SK-N-SH (cell line): ENCODE measurements at regions not wholly inside any gene's neighbourhood (a gene's known extent, or its start where the extent isn't known, plus 50 kb on each side); places are given as distances from the start of the nearest gene placed in this dataset.

Experiments used
- CTCF ChIA-PET: fragments of 300-600, 350-600 bp; formaldehyde crosslinking; extraction: SDS; loops from one replicate; lab custom pipeline; 2021; lab: Yijun Ruan, JAX
- POLR2A ChIA-PET: fragments of 350-600 bp; sonication (Branson Sonifier 250); formaldehyde crosslinking; extraction: SDS; loops from one replicate; lab custom pipeline; 2020; ENCODE audit warnings: antibody characterized with exemption, inconsistent platforms; lab: Yijun Ruan, JAX
- DNase-seq: peaks from one replicate; pipeline ENCODE4 v3.0.0; 2012
- H2AFZ ChIP-seq: fragments of 200-600 bp; sonication (generic); 2 replicates; pipeline ENCODE4 v1.8.1; 2016; ENCODE audit warnings: antibody characterized with exemption, mild to moderate bottlenecking, low read depth
- H3F3A ChIP-seq: fragments of 200-600 bp; sonication (generic); replicated peaks from 2 replicates; pipeline ENCODE3; 2016; ENCODE audit warnings: antibody characterized with exemption, mild to moderate bottlenecking; ENCODE audit not compliant: insufficient read depth
- H3K27ac ChIP-seq, 2 experiments: fragments of 200-500 bp in 1 of 2; fragments of 200-600 bp in 1 of 2; sonication (Bioruptor generic) in 1 of 2; sonication (generic), shearing (Covaris generic) in 1 of 2; 2 replicates each; pipeline versions ENCODE4 v1.5.1 to v1.6.1; 2014 to 2016; ENCODE audit warnings: low read depth in 2 of 2, inconsistent platforms in 1 of 2, low read length in 1 of 2, mild to moderate bottlenecking in 1 of 2, mixed read lengths in 1 of 2
- H3K27me3 ChIP-seq: fragments of 200-600 bp; sonication (generic), shearing (Covaris generic); 2 replicates; pipeline ENCODE4 v1.6.1; 2016; ENCODE audit warnings: mixed run types; ENCODE audit not compliant: insufficient read depth
- H3K36me3 ChIP-seq, 2 experiments: fragments of 200-500 bp in 1 of 2; fragments of 200-600 bp in 1 of 2; sonication (Bioruptor generic) in 1 of 2; sonication (generic) in 1 of 2; replicated peaks in 1 of 2; 2 replicates each; pipeline versions ENCODE3 to v1.5.1; 2014 to 2016; ENCODE audit warnings: low read length in 1 of 2, mild to moderate bottlenecking in 1 of 2; ENCODE audit not compliant: insufficient read depth in 2 of 2, control insufficient read depth in 1 of 2
- H3K4me1 ChIP-seq, 2 experiments: fragments of 200-500 bp in 1 of 2; fragments of 200-600 bp in 1 of 2; sonication (Bioruptor generic) in 1 of 2; sonication (generic), shearing (Covaris generic) in 1 of 2; 2 replicates each; pipeline versions ENCODE4 v1.5.1 to v1.6.1; 2014 to 2016; ENCODE audit warnings: low read depth in 1 of 2, low read length in 1 of 2, mixed run types in 1 of 2; ENCODE audit not compliant: insufficient read depth in 2 of 2, control insufficient read depth in 1 of 2
- H3K4me2 ChIP-seq: fragments of 200-600 bp; sonication (generic), shearing (Covaris generic); 2 replicates; pipeline ENCODE4 v1.6.1; 2017; ENCODE audit warnings: mixed run types
- H3K4me3 ChIP-seq, 2 experiments: fragments of 200-500 bp in 1 of 2; fragments of 200-600 bp in 1 of 2; sonication (Bioruptor generic) in 1 of 2; sonication (generic), shearing (Covaris generic) in 1 of 2; 2 replicates each; pipeline versions ENCODE4 v1.5.1 to v1.8.1; 2014 to 2016; ENCODE audit warnings: low read depth in 2 of 2, inconsistent platforms in 1 of 2, low read length in 1 of 2, mild to moderate bottlenecking in 1 of 2, mixed read lengths in 1 of 2, moderate library complexity in 1 of 2
- H3K79me2 ChIP-seq: fragments of 200-600 bp; sonication (generic); 2 replicates; pipeline ENCODE4 v1.8.1; 2017; ENCODE audit warnings: mild to moderate bottlenecking; ENCODE audit not compliant: insufficient read depth
- H3K9ac ChIP-seq: fragments of 200-600 bp; sonication (generic); 2 replicates; pipeline ENCODE4 v1.6.1; 2017; ENCODE audit warnings: mixed run types
- H3K9me2 ChIP-seq: fragments of 200-600 bp; sonication (generic); 2 replicates; pipeline ENCODE4 v1.6.1; 2017; ENCODE audit warnings: mixed run types
- H3K9me3 ChIP-seq: fragments of 200-600 bp; sonication (generic); 2 replicates; pipeline ENCODE4 v1.6.1; 2017; ENCODE audit warnings: mixed run types, mild to moderate bottlenecking, moderate library complexity
- H4K20me1 ChIP-seq: fragments of 200-600 bp; sonication (generic); 2 replicates; pipeline ENCODE4 v1.6.1; 2017; ENCODE audit warnings: mild to moderate bottlenecking, mixed run types; ENCODE audit not compliant: insufficient read depth
- ELF1 ChIP-seq: IDR thresholded peaks from 2 replicates; pipeline ENCODE4 v1.4.0; 2012
- FOSL2 ChIP-seq: IDR thresholded peaks from 2 replicates; pipeline ENCODE4 v1.4.0; 2012; ENCODE audit warnings: low read depth, mild to moderate bottlenecking, moderate library complexity, borderline replicate concordance
- FOXJ3 ChIP-seq: sonication (generic); formaldehyde crosslinking; IDR thresholded peaks from 2 replicates; pipeline ENCODE4 v1.5.1; 2020; ENCODE audit warnings: mild to moderate bottlenecking, missing genetic modification reagents
- NFIC ChIP-seq: IDR thresholded peaks from 2 replicates; pipeline ENCODE4 v1.4.0; 2012; ENCODE audit warnings: borderline replicate concordance
- RCOR1 ChIP-seq: fragments of 150-350 bp; IDR thresholded peaks from 2 replicates; pipeline ENCODE4 v1.6.1; 2017; ENCODE audit warnings: antibody characterized with exemption, low read length
- SMC3 ChIP-seq: IDR thresholded peaks from 2 replicates; pipeline ENCODE4 v1.6.1; 2012; ENCODE audit warnings: low read depth, low read length, improper control_type of control experiment
- TCF12 ChIP-seq: IDR thresholded peaks from 2 replicates; pipeline ENCODE4 v1.4.0; 2012
- WGBS: methylation state at CpG from one replicate; pipeline ENCODE4 v1.1.6; 2017; ENCODE audit warnings: low lambda C conversion rate; 5-methylcytosine and 5-hydroxymethylcytosine counted together
- TF ChIP-seq, protein P1 (sequence below): IDR thresholded peaks from 2 replicates; pipeline ENCODE4; 2012
- TF ChIP-seq, protein P2 (sequence below): IDR thresholded peaks from 2 replicates; pipeline ENCODE4 v1.6.1; 2012; ENCODE audit warnings: mild to moderate bottlenecking, low read depth, low read length, moderate library complexity
- TF ChIP-seq, protein P3 (sequence below): fragments of 150-350 bp; IDR thresholded peaks from 2 replicates; pipeline ENCODE4 v1.6.1; 2016; ENCODE audit warnings: mild to moderate bottlenecking, low read depth, low read length

DNA sequence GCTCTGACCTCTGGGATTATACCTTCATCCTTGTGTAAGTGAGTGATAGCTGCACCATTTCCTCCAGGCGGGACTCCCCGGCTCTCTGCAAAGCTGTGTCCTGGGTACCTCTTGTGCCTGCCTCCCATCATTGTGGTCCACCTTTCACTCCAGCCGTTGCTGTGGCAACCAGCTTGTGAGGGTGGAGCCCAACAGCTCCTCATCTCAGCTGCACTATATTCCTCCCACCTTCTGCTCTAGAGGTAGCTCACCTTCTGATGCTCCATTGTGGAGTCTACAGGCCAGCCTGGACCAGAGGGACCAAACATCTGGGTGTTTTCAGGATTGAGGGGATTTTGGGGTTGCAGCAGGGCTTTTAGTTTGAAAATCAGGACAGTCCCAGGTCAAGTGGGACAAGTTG lies 708.2 kb downstream of the UQCRFS1 start:
- POLR2A ChIA-PET: no interaction called here
- WGBS: 13% methylated on average over 3 of the region's 3 CpGs
- CTCF ChIA-PET: no interaction called here

DNA sequence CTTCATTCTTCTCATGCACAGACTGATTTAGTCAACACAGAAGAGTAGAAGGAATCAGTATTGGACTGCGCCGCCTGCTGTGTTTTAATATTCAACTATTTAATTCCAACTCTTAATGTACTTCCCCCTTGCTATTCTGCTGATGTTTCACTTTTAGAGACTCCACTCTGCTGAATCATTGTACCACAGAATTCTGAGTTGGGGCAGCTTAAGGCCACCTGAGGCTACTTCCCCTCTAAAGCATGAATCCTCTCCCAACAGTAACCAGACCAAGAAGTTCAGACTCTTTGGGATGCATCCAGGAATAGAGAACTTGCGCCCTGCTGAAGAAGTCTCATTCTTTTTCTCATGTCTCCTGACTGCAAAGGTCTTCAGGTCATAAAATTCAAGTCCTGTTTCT lies 708.8 kb downstream of the UQCRFS1 start:
- TF ChIP-seq, protein P1, sequence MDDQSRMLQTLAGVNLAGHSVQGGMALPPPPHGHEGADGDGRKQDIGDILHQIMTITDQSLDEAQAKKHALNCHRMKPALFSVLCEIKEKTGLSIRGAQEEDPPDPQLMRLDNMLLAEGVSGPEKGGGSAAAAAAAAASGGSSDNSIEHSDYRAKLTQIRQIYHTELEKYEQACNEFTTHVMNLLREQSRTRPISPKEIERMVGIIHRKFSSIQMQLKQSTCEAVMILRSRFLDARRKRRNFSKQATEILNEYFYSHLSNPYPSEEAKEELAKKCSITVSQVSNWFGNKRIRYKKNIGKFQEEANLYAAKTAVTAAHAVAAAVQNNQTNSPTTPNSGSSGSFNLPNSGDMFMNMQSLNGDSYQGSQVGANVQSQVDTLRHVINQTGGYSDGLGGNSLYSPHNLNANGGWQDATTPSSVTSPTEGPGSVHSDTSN: no peak
- TF ChIP-seq SMC3 (no peak), FOSL2 (no peak), FOXJ3 (no peak), ELF1 (no peak), NFIC (no peak), TCF12 (no peak)
- TF ChIP-seq, protein P2, sequence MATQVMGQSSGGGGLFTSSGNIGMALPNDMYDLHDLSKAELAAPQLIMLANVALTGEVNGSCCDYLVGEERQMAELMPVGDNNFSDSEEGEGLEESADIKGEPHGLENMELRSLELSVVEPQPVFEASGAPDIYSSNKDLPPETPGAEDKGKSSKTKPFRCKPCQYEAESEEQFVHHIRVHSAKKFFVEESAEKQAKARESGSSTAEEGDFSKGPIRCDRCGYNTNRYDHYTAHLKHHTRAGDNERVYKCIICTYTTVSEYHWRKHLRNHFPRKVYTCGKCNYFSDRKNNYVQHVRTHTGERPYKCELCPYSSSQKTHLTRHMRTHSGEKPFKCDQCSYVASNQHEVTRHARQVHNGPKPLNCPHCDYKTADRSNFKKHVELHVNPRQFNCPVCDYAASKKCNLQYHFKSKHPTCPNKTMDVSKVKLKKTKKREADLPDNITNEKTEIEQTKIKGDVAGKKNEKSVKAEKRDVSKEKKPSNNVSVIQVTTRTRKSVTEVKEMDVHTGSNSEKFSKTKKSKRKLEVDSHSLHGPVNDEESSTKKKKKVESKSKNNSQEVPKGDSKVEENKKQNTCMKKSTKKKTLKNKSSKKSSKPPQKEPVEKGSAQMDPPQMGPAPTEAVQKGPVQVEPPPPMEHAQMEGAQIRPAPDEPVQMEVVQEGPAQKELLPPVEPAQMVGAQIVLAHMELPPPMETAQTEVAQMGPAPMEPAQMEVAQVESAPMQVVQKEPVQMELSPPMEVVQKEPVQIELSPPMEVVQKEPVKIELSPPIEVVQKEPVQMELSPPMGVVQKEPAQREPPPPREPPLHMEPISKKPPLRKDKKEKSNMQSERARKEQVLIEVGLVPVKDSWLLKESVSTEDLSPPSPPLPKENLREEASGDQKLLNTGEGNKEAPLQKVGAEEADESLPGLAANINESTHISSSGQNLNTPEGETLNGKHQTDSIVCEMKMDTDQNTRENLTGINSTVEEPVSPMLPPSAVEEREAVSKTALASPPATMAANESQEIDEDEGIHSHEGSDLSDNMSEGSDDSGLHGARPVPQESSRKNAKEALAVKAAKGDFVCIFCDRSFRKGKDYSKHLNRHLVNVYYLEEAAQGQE: no peak
- TF ChIP-seq, protein P3, sequence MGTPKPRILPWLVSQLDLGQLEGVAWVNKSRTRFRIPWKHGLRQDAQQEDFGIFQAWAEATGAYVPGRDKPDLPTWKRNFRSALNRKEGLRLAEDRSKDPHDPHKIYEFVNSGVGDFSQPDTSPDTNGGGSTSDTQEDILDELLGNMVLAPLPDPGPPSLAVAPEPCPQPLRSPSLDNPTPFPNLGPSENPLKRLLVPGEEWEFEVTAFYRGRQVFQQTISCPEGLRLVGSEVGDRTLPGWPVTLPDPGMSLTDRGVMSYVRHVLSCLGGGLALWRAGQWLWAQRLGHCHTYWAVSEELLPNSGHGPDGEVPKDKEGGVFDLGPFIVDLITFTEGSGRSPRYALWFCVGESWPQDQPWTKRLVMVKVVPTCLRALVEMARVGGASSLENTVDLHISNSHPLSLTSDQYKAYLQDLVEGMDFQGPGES: no peak
- H3K79me2 ChIP-seq: no peaks in the 10 kb centered on the region
- no peak overlapping the region for H3K4me3 ChIP-seq
- H2AFZ ChIP-seq: no peak overlapping the region
- H3K9ac ChIP-seq: no peak overlapping the region
- no peaks in the 10 kb centered on the region for H4K20me1 ChIP-seq
- no peak overlapping the region for H3K4me2 ChIP-seq
- H3F3A ChIP-seq: no peaks in the 10 kb centered on the region
- no peaks in the 10 kb centered on the region for H3K4me1 ChIP-seq
- CTCF ChIA-PET: no interaction called here
- no peaks in the 10 kb centered on the region for H3K36me3 ChIP-seq
- H3K27me3 ChIP-seq: peaks cover 11% of the 10 kb centered on the region; the same call in 1 of the 2 replicates
- no peak overlapping the region for H3K27ac ChIP-seq
- no peaks in the 10 kb centered on the region for H3K9me3 ChIP-seq
- POLR2A ChIA-PET: no interaction called here
- no peak for DNase-seq
- 42% methylated on average over 3 of the region's 3 CpGs for WGBS
- H3K9me2 ChIP-seq: no peaks in the 10 kb centered on the region

More for the DNA sequence above, 708.2 kb downstream of the UQCRFS1 start:
- H3K27me3 ChIP-seq: peaks cover 11% of the 10 kb centered on the region; the same call in 1 of the 2 replicates
- H3K9ac ChIP-seq: no peak overlapping the region
- no peak overlapping the region for H2AFZ ChIP-seq
- no peak overlapping the region for H3K27ac ChIP-seq
- H3K79me2 ChIP-seq: no peaks in the 10 kb centered on the region
- H3K36me3 ChIP-seq: no peaks in the 10 kb centered on the region
- H3K9me2 ChIP-seq: no peaks in the 10 kb centered on the region
- H3K4me2 ChIP-seq: no peak overlapping the region
- H3K9me3 ChIP-seq: no peaks in the 10 kb centered on the region
- TF ChIP-seq RCOR1: no peak
- TF ChIP-seq FOSL2: no peak
- DNase-seq: no peak
- no peaks in the 10 kb centered on the region for H3K4me1 ChIP-seq
- no peak overlapping the region for H3K4me3 ChIP-seq
- no peaks in the 10 kb centered on the region for H3F3A ChIP-seq
- H4K20me1 ChIP-seq: no peaks in the 10 kb centered on the region
